A172 (cell line): ENCODE measurements at regions not wholly inside any gene's neighbourhood (a gene's known extent, or its start where the extent isn't known, plus 50 kb on each side); places are given as distances from the start of the nearest gene placed in this dataset.
"Not testable (repeated sequence)": the region's sequence is repeated elsewhere in the genome, so short reads cannot be mapped to it uniquely, and the experiment has no call there.

ENCODE experiments used
- DNase-seq: peaks from one replicate; pipeline ENCODE4 v3.0.0-alpha.2; 2015; ENCODE audit warnings: low spot score

- no peak for DNase-seq
These were observed 451.7 kb upstream of the DDI1 start for GRCh38 chr11:103584720-103585119.

GRCh38 chr11:103585401-103585800 lies 451.0 kb upstream of the DDI1 start:
- no peak for DNase-seq

GRCh38 chr11:103585911-103586310 lies 450.5 kb upstream of the DDI1 start:
- no peak for DNase-seq

GRCh38 chr11:103586756-103587155 lies 449.7 kb upstream of the DDI1 start:
- no peak for DNase-seq

GRCh38 chr11:103587901-103588788 lies 448.3 kb upstream of the DDI1 start:
- no peak for DNase-seq

DNA sequence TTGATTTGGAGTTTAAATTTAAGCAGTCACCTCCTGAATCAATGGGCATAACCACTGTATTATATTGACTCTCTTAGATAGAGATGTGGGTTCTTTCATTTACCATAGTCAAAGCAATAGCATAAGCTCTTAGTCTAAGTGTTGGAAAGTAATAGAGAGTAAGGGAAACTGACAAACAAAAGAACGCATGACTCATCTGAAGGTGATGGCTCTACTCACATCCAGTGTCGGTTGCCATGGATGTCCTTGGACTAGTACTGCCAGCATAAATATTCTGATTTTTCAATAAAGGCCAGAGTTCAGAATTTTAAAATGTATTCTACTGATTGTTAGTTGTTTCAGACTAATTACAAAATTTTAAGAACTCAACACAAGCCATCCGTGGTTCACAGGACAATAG lies 444.9 kb upstream of the DDI1 start:
- no peak for DNase-seq

DNA sequence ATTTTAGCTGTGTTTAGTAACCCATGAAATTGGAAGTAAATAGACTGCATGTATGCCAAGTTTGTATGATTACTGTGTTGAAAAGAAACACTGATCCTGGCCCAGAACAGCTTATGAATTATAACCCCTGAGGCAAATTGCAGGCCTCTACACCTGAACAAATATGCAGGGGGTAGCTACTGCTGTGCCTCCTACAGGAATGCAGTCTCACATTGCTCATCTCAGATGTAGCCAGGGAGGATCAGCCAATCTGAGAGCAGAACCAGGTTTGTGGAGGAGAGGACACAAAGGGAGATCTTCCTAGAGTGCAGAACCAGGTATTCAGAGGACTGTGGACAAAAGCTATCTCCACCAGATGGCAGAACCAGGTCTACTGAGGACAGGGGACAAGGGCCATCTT lies 442.2 kb upstream of the DDI1 start:
- no peak for DNase-seq

DNA sequence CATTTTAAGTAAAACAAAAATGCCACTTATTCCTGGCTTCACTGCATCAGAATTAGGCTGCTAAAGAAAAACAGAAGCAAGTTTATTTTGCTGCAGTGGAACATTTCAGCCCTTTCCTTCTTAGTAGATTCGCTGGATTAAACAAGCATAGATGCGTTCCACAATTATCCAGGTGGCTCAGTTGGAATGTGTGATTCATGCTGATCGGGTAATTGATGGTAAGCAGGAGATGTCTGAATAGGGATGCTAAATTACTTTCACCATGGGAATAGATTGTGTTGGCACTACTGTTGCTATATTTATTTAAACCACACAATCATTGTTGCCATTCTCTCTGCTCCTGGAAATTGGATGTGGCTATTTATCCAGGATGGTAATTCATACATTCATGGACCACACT lies 440.1 kb upstream of the DDI1 start:
- peak; percentile 44 for DNase-seq

- peak; percentile 57 for DNase-seq
These were observed 435.1 kb upstream of the DDI1 start for GRCh38 chr11:103601225-103601846.

GRCh38 chr11:103602840-103603239 lies 433.6 kb upstream of the DDI1 start:
- no peak for DNase-seq

DNA sequence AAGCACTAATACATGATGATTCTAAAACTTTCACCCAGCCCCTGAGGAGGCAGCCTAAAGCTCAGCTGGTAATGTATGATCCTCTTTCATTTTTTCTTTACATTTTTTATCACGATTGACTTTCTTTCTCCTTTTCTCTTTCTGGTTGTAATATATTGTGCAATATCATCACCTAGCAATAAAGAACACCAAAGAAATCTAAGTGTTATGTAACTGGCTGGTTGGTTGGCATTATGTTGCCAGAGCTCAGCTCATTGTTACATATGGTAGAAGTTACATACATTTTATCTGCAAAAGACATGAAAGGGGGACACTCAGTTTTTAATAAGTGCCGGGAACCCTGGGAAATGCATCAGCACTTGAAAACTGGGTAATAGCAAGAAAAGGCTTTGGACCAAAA lies 432.1 kb upstream of the DDI1 start:
- DNase-seq: no peak

GRCh38 chr11:103608566-103608965 lies 427.9 kb upstream of the DDI1 start:
- peak; percentile 68 for DNase-seq

GRCh38 chr11:103609117-103610066 lies 427.0 kb upstream of the DDI1 start:
- DNase-seq: peak; percentile 95

DNA sequence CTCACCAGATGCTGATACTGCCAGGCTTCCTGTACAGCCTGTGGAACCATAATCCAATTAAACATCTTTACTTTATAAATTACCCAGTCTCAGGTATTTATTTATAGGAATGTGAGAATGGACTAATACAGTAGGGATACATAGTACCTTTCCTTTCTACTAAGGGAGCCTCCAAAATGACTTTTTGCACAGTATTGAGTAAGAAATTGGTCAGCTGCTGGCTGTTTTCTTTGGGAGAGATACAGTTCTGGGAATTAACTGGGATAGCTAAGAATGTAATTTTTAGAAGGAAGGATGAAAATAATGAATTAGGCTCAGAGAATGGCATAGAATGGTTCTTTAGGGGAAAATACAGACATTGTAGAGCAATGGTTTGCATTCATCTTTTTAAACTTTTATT lies 426.0 kb upstream of the DDI1 start:
- DNase-seq: no peak

- DNase-seq: not testable (repeated sequence)
These were observed 424.7 kb upstream of the DDI1 start for GRCh38 chr11:103611526-103612260.

- not testable (repeated sequence) for DNase-seq
These were observed 424.0 kb upstream of the DDI1 start for GRCh38 chr11:103612451-103612850.

GRCh38 chr11:103616586-103616985 lies 419.9 kb upstream of the DDI1 start:
- not testable (repeated sequence) for DNase-seq

DNA sequence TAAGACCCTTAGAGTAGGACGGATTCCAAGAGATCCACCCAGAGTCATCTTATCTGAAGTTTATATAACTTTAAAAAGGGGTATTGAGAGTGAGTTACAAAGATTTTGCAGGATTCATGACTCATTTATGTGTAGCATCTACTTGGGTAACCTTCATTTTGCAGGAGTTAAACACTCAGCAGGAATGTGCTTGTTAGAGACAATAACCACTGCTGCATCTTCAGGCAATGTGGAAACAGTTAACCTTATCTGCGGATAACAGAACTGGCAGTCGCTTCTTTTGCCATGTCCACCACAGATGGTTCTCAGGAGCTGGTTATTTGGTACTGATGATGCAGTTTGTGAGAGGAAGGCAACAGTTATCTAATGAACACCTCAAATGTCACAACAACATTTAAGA lies 417.9 kb upstream of the DDI1 start:
- no peak for DNase-seq

DNA sequence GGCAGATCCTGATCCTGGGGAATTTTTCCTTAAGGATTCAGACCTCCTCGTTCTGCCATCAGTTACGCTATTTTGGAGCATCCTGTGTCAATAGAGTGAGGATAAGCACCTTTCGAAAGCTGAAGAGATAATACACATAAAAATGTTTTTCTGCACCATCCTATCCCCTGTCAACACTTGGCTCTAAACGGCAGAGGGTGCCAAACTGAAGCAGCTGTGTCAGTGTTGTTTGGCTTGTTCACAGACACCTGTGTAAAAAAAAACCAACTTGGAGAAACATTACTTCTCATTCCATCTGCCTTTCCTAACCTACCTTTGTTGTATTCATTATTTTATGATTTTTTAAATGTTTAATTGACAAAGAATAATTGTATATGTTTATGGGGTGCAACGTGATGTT lies 417.0 kb upstream of the DDI1 start:
- DNase-seq: no peak

DNA sequence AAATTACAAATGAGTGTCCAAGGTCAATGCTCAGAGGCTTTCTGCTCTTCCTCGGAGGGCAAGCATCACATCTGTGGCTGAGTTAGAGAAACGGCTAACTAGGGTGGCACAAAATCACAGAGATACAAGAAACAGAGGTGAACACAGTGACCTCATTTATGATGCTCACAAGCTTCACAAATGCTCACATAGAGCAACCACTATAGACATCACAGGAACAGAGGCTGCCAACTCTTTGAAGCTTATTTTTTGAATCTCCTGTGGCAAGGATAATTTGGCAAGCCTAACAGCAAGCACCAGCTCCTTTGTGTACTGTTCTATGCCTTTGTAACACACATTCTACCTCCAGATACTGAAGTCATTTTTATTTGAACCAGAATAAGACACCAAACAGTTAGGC lies 416.5 kb upstream of the DDI1 start:
- no peak for DNase-seq

GRCh38 chr11:103622296-103622695 lies 414.1 kb upstream of the DDI1 start:
- no peak for DNase-seq

DNA sequence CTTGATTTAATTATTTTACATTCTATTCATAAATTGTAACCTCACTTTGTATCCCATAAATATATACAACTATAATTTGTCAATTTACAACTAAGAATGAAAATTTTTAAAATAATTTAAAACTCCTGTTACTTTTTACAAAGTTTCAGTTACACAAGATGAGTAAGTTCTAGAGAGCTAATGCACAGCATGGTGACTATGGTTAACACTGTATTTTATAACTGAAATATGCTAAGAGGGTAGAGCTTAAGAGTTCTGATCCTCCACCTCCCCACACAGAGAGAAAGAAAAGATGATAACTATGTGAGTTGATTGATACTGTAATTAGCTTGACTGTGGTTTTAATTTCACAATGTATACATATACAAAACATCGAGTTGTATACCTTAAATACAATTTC lies 412.5 kb upstream of the DDI1 start:
- DNase-seq: no peak
